Esophagus muscularis mucosa (tissue), 4 donors: ENCODE measurements at regions not wholly inside any gene's neighbourhood (a gene's known extent, or its start where the extent isn't known, plus 50 kb on each side); places are given as distances from the start of the nearest gene placed in this dataset.

Source experiments
- DNase-seq: peaks from one replicate; pipeline ENCODE4 v3.0.0-alpha.2; 2017; ENCODE audit errors: extremely low spot score
- H3K27ac ChIP-seq, 4 donors: fragments of 200-600 bp; sonication (generic); replicated peaks in 1 of 4; 1 replicate in 3 of 4; 2 replicates in 1 of 4; pipeline ENCODE4 v1.5.1; 2016 to 2019; ENCODE audit warnings: mild to moderate bottlenecking in 1 of 4
- H3K27me3 ChIP-seq, 4 donors: fragments of 200-600 bp; sonication (generic); one replicate each; pipeline versions ENCODE4 v1.5.1 to v1.6.0; 2016 to 2019
- H3K36me3 ChIP-seq, 4 donors: fragments of 200-600 bp; sonication (generic); one replicate each; pipeline ENCODE4 v1.5.1; 2016 to 2019
- H3K4me1 ChIP-seq, 4 donors: fragments of 200-600 bp; sonication (generic); one replicate each; pipeline ENCODE4 v1.5.1; 2016 to 2019
- H3K4me3 ChIP-seq, 4 donors: fragments of 200-600 bp; sonication (generic); 1 replicate in 2 of 4; 2 replicates in 2 of 4; pipeline ENCODE4 v1.5.1; 2016 to 2019; ENCODE audit warnings: mild to moderate bottlenecking in 4 of 4, moderate library complexity in 1 of 4
- H3K9me3 ChIP-seq, 4 donors: fragments of 200-600 bp; sonication (generic); 1 replicate in 3 of 4; 2 replicates in 1 of 4; pipeline ENCODE4 v1.5.1; 2016 to 2019
- EP300 ChIP-seq: sonication (generic); formaldehyde crosslinking; IDR thresholded peaks from one replicate; pipeline ENCODE4 v1.6.1; 2017; ENCODE audit warnings: antibody characterized with exemption
- POLR2A ChIP-seq: fragments of 450-650 bp; IDR thresholded peaks from one replicate; pipeline ENCODE4 v1.6.1; 2017; ENCODE audit warnings: antibody characterized with exemption, moderate library complexity, mild to moderate bottlenecking, low read depth
- POLR2AphosphoS5 ChIP-seq, 2 donors: sonication (generic); formaldehyde crosslinking; IDR thresholded peaks; one replicate each; pipeline ENCODE4 v1.6.1; 2017; ENCODE audit warnings: antibody characterized with exemption in 2 of 2
- WGBS: methylation state at CpG from one replicate; pipeline ENCODE4 v1.1.5; 2018; 5-methylcytosine and 5-hydroxymethylcytosine counted together
- intact Hi-C: fragments of 100-400 bp; cut with DNase I; formaldehyde crosslinking; loops from one replicate; pipeline ENCODE4 v1.15.1; 2023
- TF ChIP-seq, protein P1 (sequence below), 3 experiments: fragments of 200-600 bp in 2 of 3; fragments of 450-650 bp in 1 of 3; sonication (generic) in 2 of 3; IDR thresholded peaks; one replicate each; pipeline ENCODE4 v1.5.1; 2017 to 2019; ENCODE audit warnings: antibody characterized with exemption in 3 of 3, mild to moderate bottlenecking in 2 of 3, moderate library complexity in 1 of 3

DNA sequence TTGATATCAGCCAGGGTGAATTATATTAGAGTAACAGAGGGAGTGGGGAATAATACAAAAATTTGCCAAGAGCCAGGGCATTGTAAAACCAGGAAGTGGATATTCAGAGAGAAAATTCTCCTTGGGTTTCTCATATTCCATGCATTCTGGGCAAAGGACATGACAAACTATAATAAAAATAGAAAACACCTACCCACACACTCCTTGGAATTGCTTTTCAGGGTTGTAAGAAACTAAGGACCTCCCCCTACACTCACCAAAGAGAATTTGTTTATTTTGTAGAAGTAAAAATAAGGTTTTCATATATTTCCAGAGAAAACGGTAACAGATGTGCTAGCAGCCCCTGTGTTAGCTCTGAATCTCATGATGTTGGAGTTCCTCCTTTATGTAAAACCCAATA, 649.6 kb downstream of the SLITRK1 start:
- Histone ChIP-seq H3K4me3 (no peak overlapping the region), H3K27ac (no peak overlapping the region), H3K27me3 (no peaks in the 10 kb centered on the region), H3K9me3 (no peaks in the 10 kb centered on the region), H3K36me3 (no peaks in the 10 kb centered on the region), H3K4me1 (no peaks in the 10 kb centered on the region)
- intact Hi-C loops, result no loop called here
- no peak for DNase-seq
- TF ChIP-seq, protein P1, sequence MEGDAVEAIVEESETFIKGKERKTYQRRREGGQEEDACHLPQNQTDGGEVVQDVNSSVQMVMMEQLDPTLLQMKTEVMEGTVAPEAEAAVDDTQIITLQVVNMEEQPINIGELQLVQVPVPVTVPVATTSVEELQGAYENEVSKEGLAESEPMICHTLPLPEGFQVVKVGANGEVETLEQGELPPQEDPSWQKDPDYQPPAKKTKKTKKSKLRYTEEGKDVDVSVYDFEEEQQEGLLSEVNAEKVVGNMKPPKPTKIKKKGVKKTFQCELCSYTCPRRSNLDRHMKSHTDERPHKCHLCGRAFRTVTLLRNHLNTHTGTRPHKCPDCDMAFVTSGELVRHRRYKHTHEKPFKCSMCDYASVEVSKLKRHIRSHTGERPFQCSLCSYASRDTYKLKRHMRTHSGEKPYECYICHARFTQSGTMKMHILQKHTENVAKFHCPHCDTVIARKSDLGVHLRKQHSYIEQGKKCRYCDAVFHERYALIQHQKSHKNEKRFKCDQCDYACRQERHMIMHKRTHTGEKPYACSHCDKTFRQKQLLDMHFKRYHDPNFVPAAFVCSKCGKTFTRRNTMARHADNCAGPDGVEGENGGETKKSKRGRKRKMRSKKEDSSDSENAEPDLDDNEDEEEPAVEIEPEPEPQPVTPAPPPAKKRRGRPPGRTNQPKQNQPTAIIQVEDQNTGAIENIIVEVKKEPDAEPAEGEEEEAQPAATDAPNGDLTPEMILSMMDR (IDR thresholded peaks at IDR 0.05), result no peak
- no peak for TF ChIP-seq POLR2AphosphoS5 (IDR thresholded peaks at IDR 0.05)
- WGBS, result 71% methylated on average over 1 of the region's 1 CpG

DNA sequence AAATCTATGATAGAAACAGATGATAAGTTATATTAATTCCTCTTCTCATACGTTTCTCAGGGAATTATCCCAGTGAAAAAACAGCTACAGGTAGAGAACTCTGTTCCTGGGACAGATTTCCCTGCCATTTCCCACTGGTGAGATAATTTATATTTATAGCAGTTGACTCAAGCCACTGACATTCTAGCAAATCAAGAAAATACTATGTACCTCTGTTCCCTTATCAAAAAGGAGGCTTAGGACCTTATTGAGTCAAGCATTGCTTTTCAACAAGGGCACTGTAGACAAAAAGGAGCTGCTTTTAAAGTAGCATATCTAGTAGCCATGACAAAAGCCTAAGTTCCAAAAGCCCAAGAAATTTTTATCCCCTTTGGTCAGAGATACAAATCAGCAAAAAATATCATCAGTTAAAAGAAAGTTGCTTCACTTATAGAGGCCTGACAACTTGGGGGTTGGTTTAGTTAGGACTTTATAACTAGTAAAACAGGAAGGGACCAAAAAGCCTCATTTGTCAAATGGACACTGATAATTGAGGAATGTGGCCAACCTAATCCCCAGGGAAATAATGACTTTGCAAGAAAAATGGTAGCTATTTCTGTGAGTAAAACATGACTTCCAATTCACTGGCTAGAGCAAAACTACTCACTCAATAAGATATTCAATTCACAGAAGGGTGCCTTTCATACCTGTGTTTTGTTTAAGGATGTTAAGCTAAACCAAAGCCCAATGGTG, 652.5 kb downstream of the SLITRK1 start:
- Histone ChIP-seq H3K27ac (no peak overlapping the region), H3K36me3 (no peaks in the 10 kb centered on the region), H3K9me3 (no peaks in the 10 kb centered on the region), H3K4me3 (no peak overlapping the region), H3K27me3 (no peaks in the 10 kb centered on the region), H3K4me1 (no peaks in the 10 kb centered on the region)
- no peak for DNase-seq
- intact Hi-C loops, result no loop called here
- no peak for TF ChIP-seq EP300
- TF ChIP-seq, protein P1 (IDR thresholded peaks at IDR 0.05), result no peak
- no peak for TF ChIP-seq POLR2AphosphoS5 (IDR thresholded peaks at IDR 0.05)
- TF ChIP-seq POLR2A, result no peak
- WGBS, result 76% methylated on average over 1 of the region's 1 CpG

DNA sequence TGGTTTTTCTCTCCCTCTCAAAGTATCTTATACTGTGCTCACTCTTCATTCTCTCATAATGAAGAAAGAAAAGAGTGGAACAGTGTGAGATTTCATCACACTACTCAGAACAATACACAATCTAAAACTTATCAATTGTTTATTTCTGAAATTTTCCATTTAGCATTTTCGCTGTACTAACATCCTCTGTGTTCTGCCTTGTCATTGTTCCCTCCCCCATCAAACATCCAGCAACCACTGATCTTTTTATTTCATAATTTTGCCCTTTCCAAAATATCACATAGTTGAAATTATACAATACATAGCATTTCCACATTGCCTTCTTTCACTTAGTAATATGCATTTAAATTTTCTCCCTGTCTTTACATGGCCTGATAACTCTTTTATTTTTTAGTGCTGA, 658.7 kb downstream of the SLITRK1 start:
- H3K4me1 ChIP-seq, result no peaks in the 10 kb centered on the region
- H3K27ac ChIP-seq, result no peak overlapping the region
- H3K27me3 ChIP-seq, result no peaks in the 10 kb centered on the region
- no peak for DNase-seq
- intact Hi-C loops, result no loop called here
- no peak overlapping the region for H3K4me3 ChIP-seq
- 87% methylated on average over 1 of the region's 1 CpG for WGBS
- H3K36me3 ChIP-seq, result no peaks in the 10 kb centered on the region
- H3K9me3 ChIP-seq, result no peaks in the 10 kb centered on the region
- no peak for TF ChIP-seq POLR2AphosphoS5 (IDR thresholded peaks at IDR 0.05)
- TF ChIP-seq, protein P1 (IDR thresholded peaks at IDR 0.05), result no peak
- no peak for TF ChIP-seq EP300
- no peak for TF ChIP-seq POLR2A

DNA sequence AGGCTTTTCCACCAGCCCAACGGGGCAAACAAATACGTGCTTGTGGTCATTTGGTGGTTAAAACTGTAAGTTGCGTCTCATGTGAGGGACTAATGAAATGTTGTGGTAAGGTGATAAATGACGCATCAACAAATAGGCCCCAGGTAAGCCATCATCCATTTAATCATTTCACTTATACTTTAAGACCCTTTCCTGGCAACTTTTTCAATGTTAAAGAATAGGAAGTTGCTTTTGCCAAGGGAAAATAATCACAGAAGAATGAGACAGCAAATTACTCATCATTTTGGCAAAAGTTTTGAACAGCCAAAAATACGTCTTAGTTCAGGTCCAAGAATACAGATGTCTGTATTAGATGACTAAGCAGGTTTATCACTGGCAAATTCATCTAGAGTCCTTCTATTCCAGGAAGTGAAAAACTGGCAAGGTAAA, 660.4 kb downstream of the SLITRK1 start:
- TF ChIP-seq POLR2A (no peak), POLR2AphosphoS5 (IDR thresholded peaks at IDR 0.05) (no peak), EP300 (no peak)
- TF ChIP-seq, protein P1 (IDR thresholded peaks at IDR 0.05), result no peak
- Histone ChIP-seq H3K9me3 (no peaks in the 10 kb centered on the region), H3K4me1 (no peaks in the 10 kb centered on the region), H3K4me3 (no peak overlapping the region), H3K27me3 (no peaks in the 10 kb centered on the region), H3K36me3 (no peaks in the 10 kb centered on the region), H3K27ac (no peak overlapping the region)
- no peak for DNase-seq
- WGBS, result 70% methylated on average over 5 of the region's 5 CpGs
- intact Hi-C loops, result no loop called here

DNA sequence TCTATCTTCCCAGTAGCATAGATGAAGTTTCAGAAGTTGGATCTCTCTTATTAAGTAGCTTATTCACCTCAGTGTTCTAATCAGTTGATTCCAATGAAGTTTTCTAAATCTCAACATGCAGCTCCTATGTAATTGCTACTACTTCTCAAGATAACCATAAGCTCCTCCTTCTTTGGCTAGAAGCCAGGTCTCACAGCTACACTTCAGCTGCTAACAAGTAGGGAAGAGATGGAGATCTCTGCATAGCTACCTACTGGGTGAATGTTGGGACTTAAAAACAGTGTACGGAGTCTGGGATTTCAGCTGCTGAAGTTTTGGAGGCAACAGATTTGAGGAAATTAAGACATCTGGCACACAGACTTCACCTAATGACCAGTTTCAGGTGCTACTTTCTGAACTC, 661.0 kb downstream of the SLITRK1 start:
- Histone ChIP-seq H3K4me3 (no peak overlapping the region), H3K9me3 (no peaks in the 10 kb centered on the region), H3K36me3 (no peaks in the 10 kb centered on the region), H3K4me1 (no peaks in the 10 kb centered on the region), H3K27me3 (no peaks in the 10 kb centered on the region), H3K27ac (no peak overlapping the region)
- 94% methylated on average over 1 of the region's 1 CpG for WGBS
- intact Hi-C loops, result no loop called here
- TF ChIP-seq, protein P1 (IDR thresholded peaks at IDR 0.05), result no peak
- TF ChIP-seq POLR2A, result no peak
- no peak for TF ChIP-seq POLR2AphosphoS5 (IDR thresholded peaks at IDR 0.05)
- no peak for TF ChIP-seq EP300
- DNase-seq, result no peak
